ENCODE measurements at regions not wholly inside any gene's neighbourhood (a gene's known extent, or its start where the extent isn't known, plus 50 kb on each side); places are given as distances from the start of the nearest gene placed in this dataset.

DNA sequence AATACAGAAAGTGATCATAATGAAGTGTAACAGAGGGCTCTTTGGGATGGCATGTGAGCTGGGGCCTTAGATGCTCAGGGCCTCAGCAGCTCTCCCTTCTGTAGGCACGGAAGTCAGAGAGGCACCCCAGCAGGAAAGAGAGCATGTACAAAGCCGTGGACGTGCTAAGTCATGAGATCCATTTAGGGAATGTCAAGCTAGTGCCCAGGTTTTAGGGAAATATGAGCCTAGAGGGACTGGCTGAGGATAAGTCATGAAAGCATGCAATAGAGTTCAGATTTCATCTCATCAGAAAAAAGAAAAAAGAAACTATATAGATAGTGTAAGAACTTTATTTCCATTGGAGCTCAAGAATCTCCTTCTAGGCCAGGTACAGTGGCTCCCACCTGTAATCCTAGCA is 379.5 kb upstream of the KLF4 start:
- TF ChIP-seq, protein P1, sequence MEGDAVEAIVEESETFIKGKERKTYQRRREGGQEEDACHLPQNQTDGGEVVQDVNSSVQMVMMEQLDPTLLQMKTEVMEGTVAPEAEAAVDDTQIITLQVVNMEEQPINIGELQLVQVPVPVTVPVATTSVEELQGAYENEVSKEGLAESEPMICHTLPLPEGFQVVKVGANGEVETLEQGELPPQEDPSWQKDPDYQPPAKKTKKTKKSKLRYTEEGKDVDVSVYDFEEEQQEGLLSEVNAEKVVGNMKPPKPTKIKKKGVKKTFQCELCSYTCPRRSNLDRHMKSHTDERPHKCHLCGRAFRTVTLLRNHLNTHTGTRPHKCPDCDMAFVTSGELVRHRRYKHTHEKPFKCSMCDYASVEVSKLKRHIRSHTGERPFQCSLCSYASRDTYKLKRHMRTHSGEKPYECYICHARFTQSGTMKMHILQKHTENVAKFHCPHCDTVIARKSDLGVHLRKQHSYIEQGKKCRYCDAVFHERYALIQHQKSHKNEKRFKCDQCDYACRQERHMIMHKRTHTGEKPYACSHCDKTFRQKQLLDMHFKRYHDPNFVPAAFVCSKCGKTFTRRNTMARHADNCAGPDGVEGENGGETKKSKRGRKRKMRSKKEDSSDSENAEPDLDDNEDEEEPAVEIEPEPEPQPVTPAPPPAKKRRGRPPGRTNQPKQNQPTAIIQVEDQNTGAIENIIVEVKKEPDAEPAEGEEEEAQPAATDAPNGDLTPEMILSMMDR (IDR thresholded peaks at IDR 0.05) = no peak
- no peak for TF ChIP-seq POLR2A (IDR thresholded peaks at IDR 0.05)

Data from right lobe of liver (tissue), 4 donors.